GM19395 (cell line): ENCODE measurements at regions not wholly inside any gene's neighbourhood (a gene's known extent, or its start where the extent isn't known, plus 50 kb on each side); places are given as distances from the start of the nearest gene placed in this dataset.
A peak's percentile ranks its signal among the peaks of the same experiment; 100 is the strongest.

Experiments used
- ATAC-seq: cut with Tn5 transposase; IDR thresholded peaks from one replicate; pipeline ENCODE4 v1.9.1; 2021; ENCODE audit warnings: mild to moderate bottlenecking, moderate library complexity; ENCODE audit not compliant: unreplicated experiment

- no peak for ATAC-seq
Measured at GRCh38 chr4:165610679-165611437, 232.1 kb downstream of the CPE start.

GRCh38 chr4:165612936-165613335, 234.1 kb downstream of the CPE start:
- ATAC-seq: peak; percentile 97

GRCh38 chr4:165613581-165613980, 234.8 kb downstream of the CPE start:
- ATAC-seq: no peak

- ATAC-seq: no peak
Measured at GRCh38 chr4:165620913-165621312, 242.1 kb downstream of the CPE start.

- no peak for ATAC-seq
Measured at GRCh38 chr4:165621983-165622382, 243.2 kb downstream of the CPE start.

GRCh38 chr4:165625281-165625680, 246.5 kb downstream of the CPE start:
- no peak for ATAC-seq

GRCh38 chr4:165626316-165626715, 246.7 kb upstream of the TLL1 start:
- ATAC-seq: no peak

- ATAC-seq: no peak
Measured at GRCh38 chr4:165627128-165627527, 245.9 kb upstream of the TLL1 start.

GRCh38 chr4:165627548-165627947, 245.5 kb upstream of the TLL1 start:
- ATAC-seq: no peak

GRCh38 chr4:165628572-165628971, 244.5 kb upstream of the TLL1 start:
- no peak for ATAC-seq

- ATAC-seq: no peak
Measured at GRCh38 chr4:165630671-165631070, 242.4 kb upstream of the TLL1 start.

- no peak for ATAC-seq
Measured at GRCh38 chr4:165631208-165631894, 241.7 kb upstream of the TLL1 start.

- no peak for ATAC-seq
Measured at GRCh38 chr4:165631912-165632311, 241.1 kb upstream of the TLL1 start.

GRCh38 chr4:165634766-165635165, 238.3 kb upstream of the TLL1 start:
- no peak for ATAC-seq

- no peak for ATAC-seq
Measured at GRCh38 chr4:165635381-165635780, 237.7 kb upstream of the TLL1 start.

GRCh38 chr4:165635951-165636350, 237.1 kb upstream of the TLL1 start:
- ATAC-seq: no peak

GRCh38 chr4:165651901-165652300, 221.1 kb upstream of the TLL1 start:
- no peak for ATAC-seq

- ATAC-seq: no peak
Measured at GRCh38 chr4:165654556-165654955, 218.5 kb upstream of the TLL1 start.

- ATAC-seq: no peak
Measured at GRCh38 chr4:165656399-165656798, 216.6 kb upstream of the TLL1 start.

- ATAC-seq: no peak
Measured at GRCh38 chr4:165656829-165657490, 216.1 kb upstream of the TLL1 start.

- no peak for ATAC-seq
Measured at GRCh38 chr4:165662341-165662740, 210.7 kb upstream of the TLL1 start.

GRCh38 chr4:165663411-165663810, 209.6 kb upstream of the TLL1 start:
- no peak for ATAC-seq
